Cardiac fibroblast (primary cell): ENCODE measurements at regions not wholly inside any gene's neighbourhood (a gene's known extent, or its start where the extent isn't known, plus 50 kb on each side); places are given as distances from the start of the nearest gene placed in this dataset.

Source experiments
- DNase-seq, 2 donors: peaks; one replicate each; pipeline versions ENCODE4 v3.0.0 to v3.0.0-alpha.2; 2010; ENCODE audit warnings: low read depth in 2 of 2
- H3K4me3 ChIP-seq, 2 donors: replicated peaks in 1 of 2; 1 replicate in 1 of 2; 2 replicates in 1 of 2; pipeline ENCODE4 v1.5.1; 2011; ENCODE audit warnings: low read depth in 2 of 2, low read length in 2 of 2, mild to moderate bottlenecking in 2 of 2, moderate library complexity in 1 of 2
- CTCF ChIP-seq: IDR thresholded peaks from one replicate; pipeline ENCODE4 v1.5.1; 2011; ENCODE audit warnings: low read depth, mild to moderate bottlenecking, low read length, inconsistent platforms

- no peak for TF ChIP-seq CTCF
- DNase-seq: no peak
These were observed 469.6 kb upstream of the VRK2 start for GRCh38 chr2:57576983-57577382.

GRCh38 chr2:57597940-57598339 lies 448.7 kb upstream of the VRK2 start:
- no peak overlapping the region for H3K4me3 ChIP-seq
- no peak for TF ChIP-seq CTCF
- no peak for DNase-seq

More at GRCh38 chr2:57576983-57577382, 469.6 kb upstream of the VRK2 start:
- no peak overlapping the region for H3K4me3 ChIP-seq

GRCh38 chr2:57598551-57598950 lies 448.1 kb upstream of the VRK2 start:
- no peak for DNase-seq
- no peak overlapping the region for H3K4me3 ChIP-seq
- no peak for TF ChIP-seq CTCF

GRCh38 chr2:57602733-57603132 lies 443.9 kb upstream of the VRK2 start:
- TF ChIP-seq CTCF: no peak

GRCh38 chr2:57614988-57615387 lies 431.6 kb upstream of the VRK2 start:
- no peak overlapping the region for H3K4me3 ChIP-seq
- DNase-seq: no peak
- TF ChIP-seq CTCF: no peak

More at GRCh38 chr2:57602733-57603132, 443.9 kb upstream of the VRK2 start:
- no peak for DNase-seq
- H3K4me3 ChIP-seq: no peak overlapping the region

- DNase-seq: no peak
- H3K4me3 ChIP-seq: no peak overlapping the region
- no peak for TF ChIP-seq CTCF
These were observed 430.6 kb upstream of the VRK2 start for GRCh38 chr2:57615855-57616556.

GRCh38 chr2:57617318-57617717 lies 429.3 kb upstream of the VRK2 start:
- no peak for TF ChIP-seq CTCF
- no peak overlapping the region for H3K4me3 ChIP-seq
- DNase-seq: no peak
